IPS-NIHi7 (cell line): ENCODE measurements at regions not wholly inside any gene's neighbourhood (a gene's known extent, or its start where the extent isn't known, plus 50 kb on each side); places are given as distances from the start of the nearest gene placed in this dataset.

Source experiments
- DNase-seq: peaks from one replicate; pipeline ENCODE4 v3.0.0; 2012; ENCODE audit warnings: mixed read lengths; ENCODE audit errors: extremely low spot score

GRCh38 chr3:6097556-6097955, 763.4 kb upstream of the GRM7 start:
- DNase-seq: no peak

GRCh38 chr3:6098516-6099157, 762.3 kb upstream of the GRM7 start:
- DNase-seq: no peak

GRCh38 chr3:6099458-6100075, 761.3 kb upstream of the GRM7 start:
- no peak for DNase-seq

- DNase-seq: no peak
These were observed 755.7 kb upstream of the GRM7 start for GRCh38 chr3:6105187-6105586.

GRCh38 chr3:6108957-6109356, 752.0 kb upstream of the GRM7 start:
- DNase-seq: no peak

GRCh38 chr3:6110451-6110850, 750.5 kb upstream of the GRM7 start:
- DNase-seq: no peak

- no peak for DNase-seq
These were observed 748.4 kb upstream of the GRM7 start for GRCh38 chr3:6112546-6112945.

GRCh38 chr3:6113338-6113737, 747.6 kb upstream of the GRM7 start:
- DNase-seq: no peak

GRCh38 chr3:6119367-6119766, 741.5 kb upstream of the GRM7 start:
- DNase-seq: no peak

GRCh38 chr3:6120786-6121185, 740.1 kb upstream of the GRM7 start:
- DNase-seq: no peak

- DNase-seq: no peak
These were observed 736.0 kb upstream of the GRM7 start for GRCh38 chr3:6124875-6125274.

GRCh38 chr3:6125520-6125919, 735.4 kb upstream of the GRM7 start:
- DNase-seq: peak; percentile 10

- no peak for DNase-seq
These were observed 728.1 kb upstream of the GRM7 start for GRCh38 chr3:6132684-6133432.

- no peak for DNase-seq
These were observed 718.2 kb upstream of the GRM7 start for GRCh38 chr3:6142707-6143106.

- no peak for DNase-seq
These were observed 713.0 kb upstream of the GRM7 start for GRCh38 chr3:6147883-6148282.

- DNase-seq: no peak
These were observed 705.1 kb upstream of the GRM7 start for GRCh38 chr3:6155650-6156338.

GRCh38 chr3:6165951-6166350, 695.0 kb upstream of the GRM7 start:
- no peak for DNase-seq

- DNase-seq: no peak
These were observed 692.7 kb upstream of the GRM7 start for GRCh38 chr3:6168256-6168655.

GRCh38 chr3:6172871-6173642, 687.9 kb upstream of the GRM7 start:
- DNase-seq: no peak

- DNase-seq: no peak
These were observed 683.5 kb upstream of the GRM7 start for GRCh38 chr3:6177417-6177816.

- no peak for DNase-seq
These were observed 681.2 kb upstream of the GRM7 start for GRCh38 chr3:6179761-6180160.

- DNase-seq: no peak
These were observed 680.7 kb upstream of the GRM7 start for GRCh38 chr3:6180171-6180570.
